Neural cell (in vitro differentiated cells): ENCODE measurements at regions not wholly inside any gene's neighbourhood (a gene's known extent, or its start where the extent isn't known, plus 50 kb on each side); places are given as distances from the start of the nearest gene placed in this dataset.

Experiments used
- H2AFZ ChIP-seq: fragments of 200-600, 300-800 bp; sonication (generic), shearing (Covaris generic); 2 replicates; pipeline ENCODE4 v1.6.0; 2014; ENCODE audit warnings: low read depth, mild to moderate bottlenecking, antibody characterized with exemption, low read length, moderate library complexity
- H3F3A ChIP-seq: fragments of 200-600 bp; shearing (Covaris generic); 2 replicates; pipeline ENCODE4 v1.6.1; 2016; ENCODE audit warnings: mild to moderate bottlenecking, moderate library complexity, mixed read lengths, antibody characterized with exemption, low read length; ENCODE audit not compliant: insufficient read depth, poor library complexity, severe bottlenecking
- H3K27ac ChIP-seq: fragments of 200-600, 300-800 bp; sonication (generic), shearing (Covaris generic); 2 replicates; pipeline ENCODE4 v1.5.1; 2014; ENCODE audit warnings: mild to moderate bottlenecking, low read length, moderate library complexity
- H3K27me3 ChIP-seq: fragments of 300-800, 200-600 bp; sonication (generic), shearing (Covaris generic); 2 replicates; pipeline ENCODE4 v1.6.0; 2014; ENCODE audit warnings: mild to moderate bottlenecking, low read depth, low read length, moderate library complexity; ENCODE audit not compliant: insufficient read depth
- H3K36me3 ChIP-seq: fragments of 300-800, 200-600 bp; sonication (generic), shearing (Covaris generic); 2 replicates; pipeline ENCODE4 v1.5.1; 2014; ENCODE audit warnings: mild to moderate bottlenecking, antibody characterized with exemption, low read length, moderate library complexity; ENCODE audit not compliant: insufficient read depth
- H3K4me2 ChIP-seq: fragments of 300-800, 200-600 bp; sonication (generic), shearing (Covaris generic); 2 replicates; pipeline ENCODE4 v1.6.0; 2014; ENCODE audit warnings: mild to moderate bottlenecking, low read length
- H3K4me3 ChIP-seq: fragments of 300-800, 200-600 bp; sonication (generic), shearing (Covaris generic); 2 replicates; pipeline ENCODE4 v1.5.1; 2014; ENCODE audit warnings: mild to moderate bottlenecking, low read length, moderate library complexity
- H3K79me2 ChIP-seq: fragments of 200-600 bp; shearing (Covaris generic); replicated peaks from 2 replicates; pipeline ENCODE4 v1.6.0; 2014; ENCODE audit warnings: mild to moderate bottlenecking, low read length, moderate library complexity; ENCODE audit not compliant: insufficient read depth
- H3K9ac ChIP-seq: fragments of 300-800, 200-600 bp; sonication (generic), shearing (Covaris generic); 2 replicates; pipeline ENCODE4 v1.6.1; 2016; ENCODE audit warnings: mild to moderate bottlenecking, low read length, mixed read lengths
- H3K9me2 ChIP-seq: fragments of 200-600 bp; shearing (Covaris generic); 2 replicates; pipeline ENCODE4 v1.6.1; 2016; ENCODE audit warnings: mild to moderate bottlenecking, low read length, mixed read lengths; ENCODE audit not compliant: insufficient read depth
- H3K9me3 ChIP-seq: fragments of 200-600, 300-800 bp; sonication (generic), shearing (Covaris generic); 2 replicates; pipeline ENCODE4 v1.6.1; 2016; ENCODE audit warnings: mild to moderate bottlenecking, mixed run types, low read length, moderate library complexity, mixed read lengths
- H4K20me1 ChIP-seq: fragments of 200-600 bp; shearing (Covaris generic); 2 replicates; pipeline ENCODE4 v1.6.1; 2016; ENCODE audit warnings: mild to moderate bottlenecking, mixed run types; ENCODE audit not compliant: insufficient read depth
- EP300 ChIP-seq: fragments of 450-650 bp; conservative IDR thresholded peaks from 2 replicates; pipeline ENCODE4 v1.6.1; 2014; ENCODE audit warnings: antibody characterized with exemption, mild to moderate bottlenecking, moderate library complexity; ENCODE audit not compliant: poor library complexity, severe bottlenecking
- EZH2 ChIP-seq: fragments of 200-600, 300-800 bp; shearing (Covaris generic), sonication (generic); IDR thresholded peaks from 2 replicates; pipeline ENCODE4 v1.6.1; 2014; ENCODE audit warnings: antibody characterized with exemption, low read length, borderline replicate concordance, mild to moderate bottlenecking; ENCODE audit not compliant: insufficient read depth, poor library complexity, severe bottlenecking
- MXI1 ChIP-seq: fragments of 450-650 bp; conservative IDR thresholded peaks from 2 replicates; pipeline ENCODE4 v1.6.1; 2014; ENCODE audit warnings: antibody characterized with exemption, mild to moderate bottlenecking; ENCODE audit not compliant: poor library complexity, severe bottlenecking
- POLR2AphosphoS5 ChIP-seq: IDR thresholded peaks from 2 replicates; pipeline ENCODE4 v1.6.1; 2012
- RAD21 ChIP-seq: fragments of 450-650 bp; conservative IDR thresholded peaks from 2 replicates; pipeline ENCODE4 v1.6.1; 2014; ENCODE audit warnings: antibody characterized with exemption, mild to moderate bottlenecking, moderate library complexity
- SMC3 ChIP-seq: fragments of 450-650 bp; conservative IDR thresholded peaks from 2 replicates; pipeline ENCODE4 v1.6.1; 2014; ENCODE audit warnings: antibody characterized with exemption, mild to moderate bottlenecking, moderate library complexity; ENCODE audit not compliant: poor library complexity
- TAF1 ChIP-seq: IDR thresholded peaks from 2 replicates; pipeline ENCODE4 v1.6.1; 2012; ENCODE audit warnings: low read depth
- TF ChIP-seq, protein P1 (sequence below): IDR thresholded peaks from 2 replicates; pipeline ENCODE4 v1.6.1; 2012; ENCODE audit warnings: borderline replicate concordance
- TF ChIP-seq, protein P2 (sequence below): fragments of 450-650 bp; IDR thresholded peaks from 2 replicates; pipeline ENCODE4 v1.5.1; 2014; ENCODE audit warnings: antibody characterized with exemption, mild to moderate bottlenecking, moderate library complexity; ENCODE audit not compliant: poor library complexity, severe bottlenecking

DNA sequence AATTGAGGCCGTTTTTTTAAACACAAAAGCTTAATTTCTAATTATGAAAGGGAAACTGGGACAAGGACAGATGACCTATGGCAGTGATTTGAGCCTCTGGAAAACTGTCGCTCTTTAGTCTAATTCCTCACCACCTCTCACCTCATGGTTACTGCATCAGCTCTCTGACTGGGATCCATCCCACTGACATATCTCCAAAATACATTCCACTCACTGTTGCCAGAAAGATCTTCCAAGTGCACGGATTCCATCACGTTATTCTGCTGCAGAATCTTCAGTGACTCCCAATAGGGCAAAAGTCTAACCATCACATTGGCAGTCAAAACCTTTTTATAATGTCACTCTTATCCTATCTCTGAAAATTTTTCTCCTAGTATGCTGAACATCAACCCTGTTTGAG lies 132.3 kb upstream of the MB21D2 start:
- TF ChIP-seq MXI1 (no peak), TAF1 (no peak), SMC3 (no peak), EZH2 (no peak), EP300 (no peak), POLR2AphosphoS5 (no peak), RAD21 (no peak)
- TF ChIP-seq, protein P1, sequence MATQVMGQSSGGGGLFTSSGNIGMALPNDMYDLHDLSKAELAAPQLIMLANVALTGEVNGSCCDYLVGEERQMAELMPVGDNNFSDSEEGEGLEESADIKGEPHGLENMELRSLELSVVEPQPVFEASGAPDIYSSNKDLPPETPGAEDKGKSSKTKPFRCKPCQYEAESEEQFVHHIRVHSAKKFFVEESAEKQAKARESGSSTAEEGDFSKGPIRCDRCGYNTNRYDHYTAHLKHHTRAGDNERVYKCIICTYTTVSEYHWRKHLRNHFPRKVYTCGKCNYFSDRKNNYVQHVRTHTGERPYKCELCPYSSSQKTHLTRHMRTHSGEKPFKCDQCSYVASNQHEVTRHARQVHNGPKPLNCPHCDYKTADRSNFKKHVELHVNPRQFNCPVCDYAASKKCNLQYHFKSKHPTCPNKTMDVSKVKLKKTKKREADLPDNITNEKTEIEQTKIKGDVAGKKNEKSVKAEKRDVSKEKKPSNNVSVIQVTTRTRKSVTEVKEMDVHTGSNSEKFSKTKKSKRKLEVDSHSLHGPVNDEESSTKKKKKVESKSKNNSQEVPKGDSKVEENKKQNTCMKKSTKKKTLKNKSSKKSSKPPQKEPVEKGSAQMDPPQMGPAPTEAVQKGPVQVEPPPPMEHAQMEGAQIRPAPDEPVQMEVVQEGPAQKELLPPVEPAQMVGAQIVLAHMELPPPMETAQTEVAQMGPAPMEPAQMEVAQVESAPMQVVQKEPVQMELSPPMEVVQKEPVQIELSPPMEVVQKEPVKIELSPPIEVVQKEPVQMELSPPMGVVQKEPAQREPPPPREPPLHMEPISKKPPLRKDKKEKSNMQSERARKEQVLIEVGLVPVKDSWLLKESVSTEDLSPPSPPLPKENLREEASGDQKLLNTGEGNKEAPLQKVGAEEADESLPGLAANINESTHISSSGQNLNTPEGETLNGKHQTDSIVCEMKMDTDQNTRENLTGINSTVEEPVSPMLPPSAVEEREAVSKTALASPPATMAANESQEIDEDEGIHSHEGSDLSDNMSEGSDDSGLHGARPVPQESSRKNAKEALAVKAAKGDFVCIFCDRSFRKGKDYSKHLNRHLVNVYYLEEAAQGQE = no peak
- TF ChIP-seq, protein P2, sequence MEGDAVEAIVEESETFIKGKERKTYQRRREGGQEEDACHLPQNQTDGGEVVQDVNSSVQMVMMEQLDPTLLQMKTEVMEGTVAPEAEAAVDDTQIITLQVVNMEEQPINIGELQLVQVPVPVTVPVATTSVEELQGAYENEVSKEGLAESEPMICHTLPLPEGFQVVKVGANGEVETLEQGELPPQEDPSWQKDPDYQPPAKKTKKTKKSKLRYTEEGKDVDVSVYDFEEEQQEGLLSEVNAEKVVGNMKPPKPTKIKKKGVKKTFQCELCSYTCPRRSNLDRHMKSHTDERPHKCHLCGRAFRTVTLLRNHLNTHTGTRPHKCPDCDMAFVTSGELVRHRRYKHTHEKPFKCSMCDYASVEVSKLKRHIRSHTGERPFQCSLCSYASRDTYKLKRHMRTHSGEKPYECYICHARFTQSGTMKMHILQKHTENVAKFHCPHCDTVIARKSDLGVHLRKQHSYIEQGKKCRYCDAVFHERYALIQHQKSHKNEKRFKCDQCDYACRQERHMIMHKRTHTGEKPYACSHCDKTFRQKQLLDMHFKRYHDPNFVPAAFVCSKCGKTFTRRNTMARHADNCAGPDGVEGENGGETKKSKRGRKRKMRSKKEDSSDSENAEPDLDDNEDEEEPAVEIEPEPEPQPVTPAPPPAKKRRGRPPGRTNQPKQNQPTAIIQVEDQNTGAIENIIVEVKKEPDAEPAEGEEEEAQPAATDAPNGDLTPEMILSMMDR = no peak
- H3F3A ChIP-seq = no peaks in the 10 kb centered on the region
- H3K4me2 ChIP-seq = no peak overlapping the region
- no peak overlapping the region for H3K27ac ChIP-seq
- H2AFZ ChIP-seq = no peak overlapping the region
- H3K79me2 ChIP-seq = no peaks in the 10 kb centered on the region
- H4K20me1 ChIP-seq = no peaks in the 10 kb centered on the region
- no peaks in the 10 kb centered on the region for H3K9me3 ChIP-seq
- no peaks in the 10 kb centered on the region for H3K9me2 ChIP-seq
- H3K27me3 ChIP-seq = no peaks in the 10 kb centered on the region
- H3K9ac ChIP-seq = no peak overlapping the region
- no peaks in the 10 kb centered on the region for H3K36me3 ChIP-seq
- H3K4me3 ChIP-seq = no peak overlapping the region

DNA sequence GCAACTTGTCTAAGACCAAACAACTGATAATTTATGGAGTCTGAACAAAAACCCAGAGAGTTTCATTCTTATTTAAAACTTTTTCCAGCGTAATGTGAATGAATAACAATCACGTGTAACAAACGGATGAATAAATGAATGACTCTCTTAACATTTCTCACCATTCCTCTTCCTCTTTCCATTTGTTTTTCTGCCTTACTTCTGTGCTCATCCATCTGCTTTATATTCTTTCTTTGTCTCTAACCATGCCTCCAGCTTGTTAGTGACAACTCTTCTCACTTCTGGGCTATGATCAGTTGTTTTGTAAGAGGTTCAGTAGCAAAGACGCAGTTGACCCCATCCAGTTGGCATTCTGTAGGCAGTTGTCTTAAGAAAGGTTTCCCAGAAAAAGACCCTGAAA lies 133.7 kb upstream of the MB21D2 start:
- no peak overlapping the region for H2AFZ ChIP-seq
- no peaks in the 10 kb centered on the region for H3K36me3 ChIP-seq
- H3K9ac ChIP-seq = no peak overlapping the region
- H3K4me3 ChIP-seq = no peak overlapping the region
- no peaks in the 10 kb centered on the region for H3K9me3 ChIP-seq
- H3F3A ChIP-seq = no peaks in the 10 kb centered on the region
- H3K4me2 ChIP-seq = no peak overlapping the region
- no peaks in the 10 kb centered on the region for H4K20me1 ChIP-seq
- H3K9me2 ChIP-seq = no peaks in the 10 kb centered on the region
- H3K27me3 ChIP-seq = no peaks in the 10 kb centered on the region
- no peak overlapping the region for H3K27ac ChIP-seq
- H3K79me2 ChIP-seq = no peaks in the 10 kb centered on the region
- TF ChIP-seq EZH2 (no peak), EP300 (no peak), POLR2AphosphoS5 (no peak), MXI1 (no peak), TAF1 (no peak)
